HG02642 (cell line): ENCODE measurements at regions not wholly inside any gene's neighbourhood (a gene's known extent, or its start where the extent isn't known, plus 50 kb on each side); places are given as distances from the start of the nearest gene placed in this dataset.
"Not testable (repeated sequence)": the region's sequence is repeated elsewhere in the genome, so short reads cannot be mapped to it uniquely, and the experiment has no call there.

Experiments
- ATAC-seq: cut with Tn5 transposase; IDR thresholded peaks from one replicate; pipeline ENCODE4 v1.9.1; 2021; ENCODE audit warnings: mild to moderate bottlenecking; ENCODE audit not compliant: unreplicated experiment, poor library complexity

- ATAC-seq, result no peak
These were observed 52.7 kb upstream of the SERBP1 start for GRCh38 chr1:67482733-67483482.

GRCh38 chr1:67484492-67484891, 54.3 kb upstream of the SERBP1 start:
- no peak for ATAC-seq

GRCh38 chr1:67485046-67485811, 55.0 kb upstream of the SERBP1 start:
- ATAC-seq, result no peak

GRCh38 chr1:67489643-67490042, 59.4 kb upstream of the SERBP1 start:
- no peak for ATAC-seq

- no peak for ATAC-seq
These were observed 61.1 kb upstream of the SERBP1 start for GRCh38 chr1:67491280-67491679.

GRCh38 chr1:67493148-67493547, 62.9 kb upstream of the SERBP1 start:
- ATAC-seq, result no peak

GRCh38 chr1:67495327-67495726, 65.1 kb upstream of the SERBP1 start:
- no peak for ATAC-seq

GRCh38 chr1:67496329-67496728, 66.1 kb upstream of the SERBP1 start:
- no peak for ATAC-seq

- peak; percentile 99 for ATAC-seq
These were observed 70.3 kb upstream of the SERBP1 start for GRCh38 chr1:67500413-67500959.

- ATAC-seq, result no peak
These were observed 73.8 kb upstream of the SERBP1 start for GRCh38 chr1:67503974-67504373.

GRCh38 chr1:67513392-67514294, 83.4 kb upstream of the SERBP1 start:
- ATAC-seq, result not testable (repeated sequence)

- no peak for ATAC-seq
These were observed 84.1 kb upstream of the SERBP1 start for GRCh38 chr1:67514300-67514699.

- no peak for ATAC-seq
These were observed 84.6 kb upstream of the SERBP1 start for GRCh38 chr1:67514786-67515185.

GRCh38 chr1:67515324-67516080, 85.3 kb upstream of the SERBP1 start:
- no peak for ATAC-seq

GRCh38 chr1:67517046-67517445, 86.8 kb upstream of the SERBP1 start:
- ATAC-seq, result no peak

GRCh38 chr1:67522001-67522441, 91.8 kb upstream of the SERBP1 start:
- ATAC-seq, result no peak

GRCh38 chr1:67522793-67523192, 92.6 kb upstream of the SERBP1 start:
- ATAC-seq, result no peak

- no peak for ATAC-seq
These were observed 94.2 kb upstream of the SERBP1 start for GRCh38 chr1:67524143-67525052.
